ENCODE measurements at regions not wholly inside any gene's neighbourhood (a gene's known extent, or its start where the extent isn't known, plus 50 kb on each side); places are given as distances from the start of the nearest gene placed in this dataset.

DNA sequence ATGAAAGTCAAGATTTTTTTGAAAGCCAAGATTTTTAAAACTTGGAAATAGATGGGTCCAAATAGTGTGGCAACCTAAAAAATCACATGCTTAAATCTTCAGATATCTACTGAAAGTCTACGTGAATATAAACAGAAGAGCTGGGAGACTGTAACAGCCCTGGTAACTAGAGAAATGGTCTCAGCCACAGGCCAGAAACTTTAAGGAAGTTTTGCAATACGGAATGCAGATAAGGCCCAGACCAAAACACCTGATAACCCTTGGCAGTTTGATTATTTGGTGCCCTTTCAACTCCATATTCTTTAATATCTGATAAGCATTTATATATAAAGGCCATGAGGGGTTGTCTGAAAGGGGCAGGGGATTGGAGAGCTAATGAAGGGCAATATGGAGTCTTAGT lies 537.3 kb upstream of the TGFBR2 start:
- no peak overlapping the region for H3K4me3 ChIP-seq (ENCODE audit: low read length, poor library complexity, severe bottlenecking)
- H3K36me3 ChIP-seq (ENCODE audit: insufficient read depth, low read length) = no peaks in the 10 kb centered on the region
- no peaks in the 10 kb centered on the region for H3F3A ChIP-seq (ENCODE audit: low read depth)
- H2AFZ ChIP-seq (ENCODE audit: low read length) = no peak overlapping the region
- no peaks in the 10 kb centered on the region for H3K79me2 ChIP-seq (ENCODE audit: insufficient read depth, low read length)
- H3K9me3 ChIP-seq (ENCODE audit: insufficient read depth, low read depth, low read length) = no peaks in the 10 kb centered on the region
- no peaks in the 10 kb centered on the region for H3K27me3 ChIP-seq (ENCODE audit: insufficient read depth, low read length, poor library complexity, severe bottlenecking)
- H3K4me2 ChIP-seq (ENCODE audit: low read depth, low read length, poor library complexity, severe bottlenecking) = no peak overlapping the region
- H3K4me1 ChIP-seq (ENCODE audit: insufficient read depth, low read length, poor library complexity, severe bottlenecking) = no peaks in the 10 kb centered on the region
- H4K20me1 ChIP-seq (ENCODE audit: insufficient read depth, low read length, poor library complexity, severe bottlenecking) = no peaks in the 10 kb centered on the region
- TF ChIP-seq, protein P1, sequence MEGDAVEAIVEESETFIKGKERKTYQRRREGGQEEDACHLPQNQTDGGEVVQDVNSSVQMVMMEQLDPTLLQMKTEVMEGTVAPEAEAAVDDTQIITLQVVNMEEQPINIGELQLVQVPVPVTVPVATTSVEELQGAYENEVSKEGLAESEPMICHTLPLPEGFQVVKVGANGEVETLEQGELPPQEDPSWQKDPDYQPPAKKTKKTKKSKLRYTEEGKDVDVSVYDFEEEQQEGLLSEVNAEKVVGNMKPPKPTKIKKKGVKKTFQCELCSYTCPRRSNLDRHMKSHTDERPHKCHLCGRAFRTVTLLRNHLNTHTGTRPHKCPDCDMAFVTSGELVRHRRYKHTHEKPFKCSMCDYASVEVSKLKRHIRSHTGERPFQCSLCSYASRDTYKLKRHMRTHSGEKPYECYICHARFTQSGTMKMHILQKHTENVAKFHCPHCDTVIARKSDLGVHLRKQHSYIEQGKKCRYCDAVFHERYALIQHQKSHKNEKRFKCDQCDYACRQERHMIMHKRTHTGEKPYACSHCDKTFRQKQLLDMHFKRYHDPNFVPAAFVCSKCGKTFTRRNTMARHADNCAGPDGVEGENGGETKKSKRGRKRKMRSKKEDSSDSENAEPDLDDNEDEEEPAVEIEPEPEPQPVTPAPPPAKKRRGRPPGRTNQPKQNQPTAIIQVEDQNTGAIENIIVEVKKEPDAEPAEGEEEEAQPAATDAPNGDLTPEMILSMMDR (conservative IDR thresholded peaks at IDR 0.05; ENCODE audit: low read length) = no peak
- TF ChIP-seq EZH2phosphoT487 (IDR thresholded peaks at IDR 0.05; ENCODE audit: borderline replicate concordance) = no peak
- no peaks in the 10 kb centered on the region for H3K9me2 ChIP-seq (replicated peaks; ENCODE audit: low read depth, low read length)
- no peak overlapping the region for H3K9ac ChIP-seq (ENCODE audit: low read depth, low read length, poor library complexity, severe bottlenecking)

DNA sequence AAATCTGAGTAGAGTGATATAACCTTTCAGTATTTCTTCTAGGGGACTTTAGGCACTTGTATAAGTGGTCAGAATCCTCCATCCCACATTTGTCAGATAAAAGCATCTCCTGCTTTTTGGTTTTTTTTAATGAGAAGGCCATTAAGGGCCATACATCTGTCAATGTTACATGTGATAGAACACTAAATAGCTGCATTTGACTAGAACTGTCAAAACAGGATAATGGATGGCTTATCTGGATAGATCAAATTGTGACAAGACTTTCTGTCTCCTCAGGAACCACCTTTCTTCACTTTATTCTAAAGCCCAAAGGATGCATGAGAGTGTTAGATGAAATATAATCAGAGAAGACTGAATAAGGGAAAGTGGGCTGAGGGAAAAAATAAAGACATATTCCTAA lies 533.4 kb upstream of the TGFBR2 start:
- H3K4me3 ChIP-seq (ENCODE audit: low read length, poor library complexity, severe bottlenecking) = no peak overlapping the region
- H3K9me3 ChIP-seq (ENCODE audit: insufficient read depth, low read depth, low read length) = no peaks in the 10 kb centered on the region
- no peak for TF ChIP-seq EZH2phosphoT487 (IDR thresholded peaks at IDR 0.05; ENCODE audit: borderline replicate concordance)
- TF ChIP-seq, protein P1 (conservative IDR thresholded peaks at IDR 0.05; ENCODE audit: low read length) = no peak
- H3K4me2 ChIP-seq (ENCODE audit: low read depth, low read length, poor library complexity, severe bottlenecking) = no peak overlapping the region
- no peaks in the 10 kb centered on the region for H3K36me3 ChIP-seq (ENCODE audit: insufficient read depth, low read length)
- no peaks in the 10 kb centered on the region for H4K20me1 ChIP-seq (ENCODE audit: insufficient read depth, low read length, poor library complexity, severe bottlenecking)
- H3K9me2 ChIP-seq (replicated peaks; ENCODE audit: low read depth, low read length) = no peaks in the 10 kb centered on the region
- H3K27me3 ChIP-seq (ENCODE audit: insufficient read depth, low read length, poor library complexity, severe bottlenecking) = no peaks in the 10 kb centered on the region
- no peaks in the 10 kb centered on the region for H3K79me2 ChIP-seq (ENCODE audit: insufficient read depth, low read length)
- H3K4me1 ChIP-seq (ENCODE audit: insufficient read depth, low read length, poor library complexity, severe bottlenecking) = no peaks in the 10 kb centered on the region
- no peaks in the 10 kb centered on the region for H3F3A ChIP-seq (ENCODE audit: low read depth)
- H3K9ac ChIP-seq (ENCODE audit: low read depth, low read length, poor library complexity, severe bottlenecking) = no peak overlapping the region
- no peak overlapping the region for H2AFZ ChIP-seq (ENCODE audit: low read length)

GRCh38 chr3:30073622-30074021 lies 532.8 kb upstream of the TGFBR2 start:
- TF ChIP-seq, protein P1 (conservative IDR thresholded peaks at IDR 0.05; ENCODE audit: low read length) = no peak
- TF ChIP-seq EZH2phosphoT487 (IDR thresholded peaks at IDR 0.05; ENCODE audit: borderline replicate concordance) = no peak
- no peaks in the 10 kb centered on the region for H3K36me3 ChIP-seq (ENCODE audit: insufficient read depth, low read length)
- no peaks in the 10 kb centered on the region for H3K9me3 ChIP-seq (ENCODE audit: insufficient read depth, low read depth, low read length)
- H3K4me1 ChIP-seq (ENCODE audit: insufficient read depth, low read length, poor library complexity, severe bottlenecking) = no peaks in the 10 kb centered on the region
- H3K9ac ChIP-seq (ENCODE audit: low read depth, low read length, poor library complexity, severe bottlenecking) = no peak overlapping the region
- H3K79me2 ChIP-seq (ENCODE audit: insufficient read depth, low read length) = no peaks in the 10 kb centered on the region
- H2AFZ ChIP-seq (ENCODE audit: low read length) = no peak overlapping the region
- H3K27me3 ChIP-seq (ENCODE audit: insufficient read depth, low read length, poor library complexity, severe bottlenecking) = no peaks in the 10 kb centered on the region
- H3F3A ChIP-seq (ENCODE audit: low read depth) = no peaks in the 10 kb centered on the region
- H3K9me2 ChIP-seq (replicated peaks; ENCODE audit: low read depth, low read length) = no peaks in the 10 kb centered on the region
- H4K20me1 ChIP-seq (ENCODE audit: insufficient read depth, low read length, poor library complexity, severe bottlenecking) = no peaks in the 10 kb centered on the region
- no peak overlapping the region for H3K4me2 ChIP-seq (ENCODE audit: low read depth, low read length, poor library complexity, severe bottlenecking)
- H3K4me3 ChIP-seq (ENCODE audit: low read length, poor library complexity, severe bottlenecking) = no peak overlapping the region
